ENCODE measurements at regions not wholly inside any gene's neighbourhood (a gene's known extent, or its start where the extent isn't known, plus 50 kb on each side); places are given as distances from the start of the nearest gene placed in this dataset.

DNA sequence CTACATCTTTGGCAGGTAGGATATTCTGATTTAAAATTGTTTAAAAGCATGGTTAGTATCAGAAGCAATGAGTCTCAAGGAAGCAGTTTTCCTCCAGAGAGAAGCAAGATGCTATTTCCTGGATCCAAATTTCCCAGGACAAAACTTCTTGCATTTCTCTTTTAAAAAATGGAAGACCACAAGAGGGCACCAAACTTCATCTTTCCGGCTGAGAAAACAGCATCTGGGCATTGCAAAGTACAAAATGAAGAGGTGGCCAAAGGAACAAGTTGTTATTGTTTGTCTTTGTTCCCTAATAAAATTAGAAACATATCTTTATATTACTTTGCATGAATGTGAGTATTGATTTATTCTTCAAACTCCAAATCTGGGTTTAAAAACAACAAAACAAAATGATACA lies 60.0 kb upstream of the LRCH1 start:
- TF ChIP-seq ZNF274 (IDR thresholded peaks at IDR 0.05; ENCODE audit: low read depth, low read length) (no peak), YY1 (IDR thresholded peaks at IDR 0.05; ENCODE audit: insufficient read depth, insufficient read length) (no peak), SUZ12 (IDR thresholded peaks at IDR 0.05; ENCODE audit: extremely low read depth, insufficient read depth, insufficient read length) (no peak)
